Neuronal stem cell (in vitro differentiated cells): ENCODE measurements at regions not wholly inside any gene's neighbourhood (a gene's known extent, or its start where the extent isn't known, plus 50 kb on each side); places are given as distances from the start of the nearest gene placed in this dataset.

Experiments
- DNase-seq: peaks from one replicate; pipeline ENCODE4 v3.0.0-alpha.2; 2013; ENCODE audit warnings: low spot score
- H2AFZ ChIP-seq: one replicate; pipeline ENCODE4 v1.6.1; 2013; ENCODE audit warnings: mild to moderate bottlenecking, low read length, inconsistent platforms
- H2AK5ac ChIP-seq: 2 replicates; pipeline ENCODE4 v1.6.1; 2013; ENCODE audit warnings: low read depth, mild to moderate bottlenecking, inconsistent platforms, low read length, moderate library complexity, mixed read lengths
- H2BK120ac ChIP-seq: 2 replicates; pipeline ENCODE4 v1.6.1; 2013; ENCODE audit warnings: low read depth, mild to moderate bottlenecking, inconsistent platforms, low read length, moderate library complexity, mixed read lengths
- H2BK12ac ChIP-seq: one replicate; pipeline ENCODE4 v1.6.1; 2013; ENCODE audit warnings: low read length, inconsistent platforms
- H2BK15ac ChIP-seq: 2 replicates; pipeline ENCODE4 v1.6.1; 2013; ENCODE audit warnings: mild to moderate bottlenecking, low read length, inconsistent platforms, mixed read lengths
- H2BK5ac ChIP-seq: one replicate; pipeline ENCODE4 v1.6.1; 2013; ENCODE audit warnings: inconsistent platforms, mild to moderate bottlenecking, low read length, moderate library complexity
- H3K14ac ChIP-seq: one replicate; pipeline ENCODE4 v1.6.1; 2013; ENCODE audit warnings: low read length, inconsistent platforms
- H3K18ac ChIP-seq: 2 replicates; pipeline ENCODE4 v1.6.1; 2013; ENCODE audit warnings: low read length, inconsistent platforms
- H3K23ac ChIP-seq: 2 replicates; pipeline ENCODE4 v1.6.1; 2013; ENCODE audit warnings: low read depth, mild to moderate bottlenecking, mixed read lengths, low read length, inconsistent platforms; ENCODE audit not compliant: poor library complexity
- H3K27ac ChIP-seq: replicated peaks from 3 replicates; pipeline ENCODE4 v1.5.1; 2013; ENCODE audit warnings: low read length, inconsistent platforms
- H3K27me3 ChIP-seq, 3 experiments: 2 replicates each; pipeline ENCODE4 v1.6.1; 2013; ENCODE audit warnings: low read length in 3 of 3, mild to moderate bottlenecking in 2 of 3, inconsistent platforms in 1 of 3, low read depth in 1 of 3, mixed read lengths in 1 of 3, moderate library complexity in 1 of 3; ENCODE audit not compliant: control insufficient read depth in 3 of 3, insufficient read depth in 3 of 3
- H3K36me3 ChIP-seq, 2 donors: replicated peaks in 1 of 2; 2 replicates each; pipeline ENCODE4 v1.6.1; 2013; ENCODE audit warnings: low read length in 2 of 2; ENCODE audit not compliant: control insufficient read depth in 2 of 2, insufficient read depth in 2 of 2
- H3K4ac ChIP-seq: 2 replicates; pipeline ENCODE4 v1.6.1; 2013; ENCODE audit warnings: inconsistent platforms, mild to moderate bottlenecking, low read length, moderate library complexity
- H3K4me1 ChIP-seq, 2 donors: 1 replicate in 1 of 2; 2 replicates in 1 of 2; pipeline ENCODE4 v1.6.1; 2013; ENCODE audit warnings: low read length in 2 of 2, low read depth in 1 of 2; ENCODE audit not compliant: control insufficient read depth in 2 of 2, insufficient read depth in 1 of 2
- H3K4me2 ChIP-seq: one replicate; pipeline ENCODE4 v1.6.1; 2013; ENCODE audit warnings: mild to moderate bottlenecking, low read length, inconsistent platforms; ENCODE audit not compliant: insufficient read depth, poor library complexity, severe bottlenecking
- H3K4me3 ChIP-seq, 2 donors: 2 replicates each; pipeline ENCODE4 v1.5.1; 2013; ENCODE audit warnings: low read length in 2 of 2, mild to moderate bottlenecking in 2 of 2, inconsistent platforms in 1 of 2, moderate library complexity in 1 of 2
- H3K79me1 ChIP-seq: one replicate; pipeline ENCODE4 v1.6.1; 2013; ENCODE audit warnings: low read depth, mild to moderate bottlenecking, inconsistent platforms, low read length, moderate library complexity
- H3K9ac ChIP-seq: one replicate; pipeline ENCODE4 v1.6.1; 2013; ENCODE audit warnings: mild to moderate bottlenecking, low read depth, low read length, inconsistent platforms; ENCODE audit not compliant: poor library complexity
- H3K9me3 ChIP-seq, 2 donors: replicated peaks in 1 of 2; 2 replicates each; pipeline versions ENCODE3 to v1.6.1; 2013; ENCODE audit warnings: low read length in 2 of 2, mild to moderate bottlenecking in 2 of 2, inconsistent platforms in 1 of 2, low read depth in 1 of 2, mixed read lengths in 1 of 2, moderate library complexity in 1 of 2; ENCODE audit not compliant: control insufficient read depth in 2 of 2, insufficient read depth in 1 of 2
- H4K8ac ChIP-seq: one replicate; pipeline ENCODE4 v1.6.1; 2013; ENCODE audit warnings: low read depth, mild to moderate bottlenecking, inconsistent platforms, low read length, moderate library complexity
- H4K91ac ChIP-seq: one replicate; pipeline ENCODE4 v1.6.1; 2013; ENCODE audit warnings: low read length, low read depth, mild to moderate bottlenecking, inconsistent platforms; ENCODE audit not compliant: poor library complexity
- WGBS, 2 donors: extraction: QIAGEN DNeasy Blood & Tissue Kit; methylation state at CpG; one replicate each; pipeline ENCODE4 v1.1.7; 2013; ENCODE audit warnings: missing lambda C conversion rate in 2 of 2, mixed read lengths in 1 of 2; ENCODE audit not compliant: insufficient read length in 2 of 2, insufficient replicate concordance in 1 of 2; ENCODE audit errors: extremely low coverage in 2 of 2; 5-methylcytosine and 5-hydroxymethylcytosine counted together

DNA sequence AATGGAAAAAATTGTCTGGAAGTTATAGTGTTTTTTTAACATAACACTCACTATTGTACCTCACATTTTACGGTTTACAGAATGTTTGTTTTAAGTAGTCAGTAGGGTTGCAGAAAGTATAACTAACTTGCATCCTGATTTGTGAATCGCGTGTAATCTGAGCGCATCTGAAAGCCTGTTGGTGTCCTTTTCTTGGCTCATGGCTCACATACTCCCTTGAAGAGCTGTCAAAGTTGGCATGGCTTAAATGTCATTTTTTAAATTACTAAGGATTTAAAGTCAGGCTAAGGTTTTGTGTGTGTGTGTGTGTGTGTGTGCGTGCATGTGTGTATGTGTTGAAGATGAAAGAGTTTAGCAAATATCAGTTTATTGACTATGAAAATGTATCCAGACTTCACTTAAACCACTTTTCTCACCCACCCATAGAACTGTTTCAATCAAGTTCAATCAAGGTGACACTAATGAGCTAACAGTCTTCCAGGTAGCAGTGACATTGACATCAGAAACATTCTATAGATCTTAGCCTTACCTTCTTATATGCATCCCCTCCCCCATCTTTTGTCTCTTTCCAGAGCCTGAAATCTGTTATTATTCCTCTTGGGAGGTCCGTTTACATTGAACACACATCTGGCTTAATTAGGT is 480.4 kb upstream of the SGCG start:
- no peak overlapping the region for H3K18ac ChIP-seq
- H3K27ac ChIP-seq = no peak overlapping the region

DNA sequence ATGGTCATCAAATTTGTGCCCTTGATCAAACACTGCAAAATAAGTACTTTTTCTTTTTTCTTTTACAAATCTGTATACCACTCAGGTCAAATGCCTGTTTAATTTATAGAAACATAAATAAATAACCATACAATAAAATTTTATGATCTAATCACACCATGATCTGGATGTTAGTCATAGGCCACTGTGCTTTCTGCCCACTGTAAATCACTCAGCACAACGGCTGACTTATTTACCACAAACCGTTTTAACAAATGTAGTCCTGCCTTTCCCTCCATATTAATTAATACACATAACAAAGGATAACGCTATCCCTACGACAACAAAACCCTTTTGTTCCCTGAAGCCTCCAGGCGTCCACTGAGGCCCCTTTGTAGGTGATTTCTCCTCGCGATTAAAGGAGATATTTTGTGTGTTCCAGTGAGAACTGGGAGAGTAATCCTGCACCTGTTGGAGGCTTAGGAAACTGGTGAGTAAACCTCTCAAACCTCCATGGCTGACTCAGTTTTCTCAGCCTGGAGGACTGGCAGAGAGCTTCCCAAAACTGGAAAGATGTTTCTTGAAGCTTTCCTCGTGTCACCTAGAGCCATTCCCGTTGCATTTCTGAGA is 477.1 kb upstream of the SGCG start:
- Histone ChIP-seq H3K4me3 (no peak overlapping the region), H3K36me3 (no peaks in the 10 kb centered on the region), H3K18ac (no peak overlapping the region), H3K9me3 (peaks cover 0 to 2% of the 10 kb centered on the region in 2 donors), H2BK5ac (no peak overlapping the region), H3K4me2 (no peak overlapping the region), H3K9ac (no peak overlapping the region), H2BK120ac (no peak overlapping the region), H3K23ac (no peak overlapping the region), H4K91ac (no peak overlapping the region), H3K4me1 (peaks cover 0 to 2% of the 10 kb centered on the region in 2 donors), H2AFZ (no peak overlapping the region), H3K79me1 (no peaks in the 10 kb centered on the region), H2AK5ac (no peak overlapping the region), H2BK15ac (no peak overlapping the region), H3K27me3 (peaks cover 0 to 3% (median 0%) of the 10 kb centered on the region in 3 experiments), H2BK12ac (no peak overlapping the region), H3K14ac (no peak overlapping the region), H3K4ac (no peak overlapping the region), H4K8ac (no peak overlapping the region), H3K27ac (no peak overlapping the region)
- no peak for DNase-seq
- WGBS, 2 donors = no CpG with 5 or more reads among the region's 9 CpGs

More for the DNA sequence above, 480.4 kb upstream of the SGCG start:
- peaks cover 0 to 2% of the 10 kb centered on the region in 2 donors for H3K9me3 ChIP-seq
- WGBS, 2 donors = no CpG with 5 or more reads among the region's 6 CpGs
- no peak overlapping the region for H2BK5ac ChIP-seq
- H2BK120ac ChIP-seq = no peak overlapping the region
- H2AK5ac ChIP-seq = no peak overlapping the region
- no peak overlapping the region for H3K4me2 ChIP-seq
- H4K8ac ChIP-seq = no peak overlapping the region
- no peaks in the 10 kb centered on the region for H3K27me3 ChIP-seq
- H2BK12ac ChIP-seq = no peak overlapping the region
- H3K79me1 ChIP-seq = no peaks in the 10 kb centered on the region
- no peaks in the 10 kb centered on the region for H3K36me3 ChIP-seq
- no peak overlapping the region for H2BK15ac ChIP-seq
- H3K9ac ChIP-seq = no peak overlapping the region
- H3K4ac ChIP-seq = no peak overlapping the region
- no peak overlapping the region for H2AFZ ChIP-seq
- H4K91ac ChIP-seq = no peak overlapping the region
- no peak for DNase-seq
- H3K4me1 ChIP-seq = peaks cover 0 to 2% of the 10 kb centered on the region in 2 donors
- no peak overlapping the region for H3K4me3 ChIP-seq
- H3K14ac ChIP-seq = no peak overlapping the region
- no peak overlapping the region for H3K23ac ChIP-seq

DNA sequence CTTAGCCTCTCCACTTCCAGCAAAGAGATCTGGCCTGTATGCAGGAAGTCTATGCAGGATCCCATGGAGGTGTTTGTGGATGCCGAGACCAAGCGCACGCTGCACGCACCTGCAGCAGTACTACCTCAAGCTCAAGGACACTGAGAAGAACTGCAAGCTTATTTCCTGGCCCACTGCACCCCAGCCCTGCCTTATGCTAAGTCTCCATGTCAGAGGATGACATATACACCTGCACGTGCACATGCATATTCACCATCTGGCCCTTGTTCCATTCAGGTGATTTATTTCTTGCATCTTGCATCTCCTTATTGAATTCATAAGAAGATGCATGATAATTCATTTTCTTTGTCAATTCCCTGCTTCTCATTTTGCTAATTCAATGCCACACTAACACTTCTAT is 472.8 kb upstream of the SGCG start:
- H2BK5ac ChIP-seq = no peak overlapping the region
- H2BK120ac ChIP-seq = no peak overlapping the region
- no peak overlapping the region for H3K14ac ChIP-seq
- no peak overlapping the region for H3K27ac ChIP-seq
- no peak overlapping the region for H3K4me2 ChIP-seq
- peaks cover 0 to 3% (median 0%) of the 10 kb centered on the region in 3 experiments for H3K27me3 ChIP-seq
- no peaks in the 10 kb centered on the region for H3K36me3 ChIP-seq
- no peak for DNase-seq
- no peak overlapping the region for H3K23ac ChIP-seq
- no peak overlapping the region for H2BK15ac ChIP-seq
- H4K91ac ChIP-seq = no peak overlapping the region
- H3K4ac ChIP-seq = no peak overlapping the region
- H3K4me3 ChIP-seq = no peak overlapping the region
- no CpG with 5 or more reads among the region's 5 CpGs for WGBS, 2 donors
- no peak overlapping the region for H2BK12ac ChIP-seq
- no peaks in the 10 kb centered on the region for H3K9me3 ChIP-seq
- H3K79me1 ChIP-seq = no peaks in the 10 kb centered on the region
- no peak overlapping the region for H3K18ac ChIP-seq
- peaks cover 0 to 2% of the 10 kb centered on the region in 2 donors for H3K4me1 ChIP-seq
- H2AFZ ChIP-seq = no peak overlapping the region
- H4K8ac ChIP-seq = no peak overlapping the region
- no peak overlapping the region for H3K9ac ChIP-seq
- no peak overlapping the region for H2AK5ac ChIP-seq

DNA sequence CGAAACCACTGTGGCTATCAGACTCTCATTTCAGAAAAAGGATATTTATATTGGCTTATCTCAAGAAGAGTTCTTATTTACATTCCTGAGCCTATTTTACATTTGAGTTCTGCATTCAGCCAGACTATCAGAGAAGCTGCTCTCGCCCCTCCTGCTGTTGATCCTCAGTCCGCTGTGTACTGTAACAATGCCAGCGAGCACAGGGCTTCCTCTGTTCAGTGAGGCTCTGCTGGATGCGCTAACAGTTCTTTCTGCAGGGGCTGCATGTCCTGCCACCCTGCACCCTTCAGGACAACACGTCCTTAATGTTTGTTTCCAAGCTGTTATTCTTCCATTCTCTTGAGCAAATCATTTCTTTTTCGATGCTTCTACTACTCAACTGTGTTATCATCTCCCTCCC is 463.7 kb upstream of the SGCG start:
- Histone ChIP-seq H3K27ac (no peak overlapping the region), H3K4me2 (no peak overlapping the region), H2AFZ (peak overlapping the region; percentile 84), H2BK15ac (no peak overlapping the region), H4K8ac (no peak overlapping the region), H3K23ac (no peak overlapping the region), H3K4me1 (peaks cover 2 to 4% of the 10 kb centered on the region in 2 donors), H3K18ac (no peak overlapping the region), H3K36me3 (no peaks in the 10 kb centered on the region), H2BK5ac (no peak overlapping the region), H3K4ac (no peak overlapping the region), H3K9me3 (no peaks in the 10 kb centered on the region), H2AK5ac (no peak overlapping the region), H4K91ac (no peak overlapping the region), H3K27me3 (no peaks in the 10 kb centered on the region), H3K4me3 (no peak overlapping the region), H2BK12ac (no peak overlapping the region), H3K9ac (no peak overlapping the region), H3K79me1 (no peaks in the 10 kb centered on the region), H3K14ac (no peak overlapping the region), H2BK120ac (no peak overlapping the region)
- DNase-seq = no peak
- no CpG with 5 or more reads among the region's 7 CpGs for WGBS, 2 donors
